ENCODE measurements at regions not wholly inside any gene's neighbourhood (a gene's known extent, or its start where the extent isn't known, plus 50 kb on each side); places are given as distances from the start of the nearest gene placed in this dataset.

GRCh38 chr18:9042766-9043481, 59.6 kb upstream of the NDUFV2 start:
- TF ChIP-seq EZH2 (IDR thresholded peaks at IDR 0.05; ENCODE audit: insufficient read depth, low read length), result no peak
- TF ChIP-seq CTCF (IDR thresholded peaks at IDR 0.05; ENCODE audit: insufficient read depth, low read depth, low read length), result no peak
- no peak overlapping the region for H3K4me3 ChIP-seq (ENCODE audit: insufficient read depth, low read depth, low read length)
- H3K36me3 ChIP-seq (ENCODE audit: insufficient read depth, low read length), result no peaks in the 10 kb centered on the region
- no peaks in the 10 kb centered on the region for H3K79me2 ChIP-seq (ENCODE audit: insufficient read depth, low read length)
- no peak for FAIRE-seq
- H3K9ac ChIP-seq (ENCODE audit: low read length), result no peak overlapping the region
- Mint-ChIP-seq H3K4me3 (ENCODE audit: unreplicated experiment) (no peak overlapping the region), H3K4me1 (ENCODE audit: low read depth, unreplicated experiment) (peaks cover 10% of the 10 kb centered on the region), H3K27ac (ENCODE audit: unreplicated experiment) (no peak overlapping the region), H3K9me3 (ENCODE audit: unreplicated experiment) (peaks cover 2% of the 10 kb centered on the region), H3K27me3 (ENCODE audit: low read depth, unreplicated experiment) (no peaks in the 10 kb centered on the region), H3K36me3 (ENCODE audit: low read depth, unreplicated experiment) (no peaks in the 10 kb centered on the region)
- no peak overlapping the region for H3K4me2 ChIP-seq (ENCODE audit: low read length)
- no peaks in the 10 kb centered on the region for H3K4me1 ChIP-seq (ENCODE audit: insufficient read depth, low read length)
- no peaks in the 10 kb centered on the region for H3K9me3 ChIP-seq (ENCODE audit: insufficient read depth, low read depth, low read length)
- H2AFZ ChIP-seq (ENCODE audit: low read depth, low read length), result no peak overlapping the region
- H3K27me3 ChIP-seq (ENCODE audit: insufficient read depth, low read length), result no peaks in the 10 kb centered on the region
- no peak overlapping the region for H3K27ac ChIP-seq (ENCODE audit: low read depth, low read length)
- no peak for DNase-seq (ENCODE audit: low read depth)
- H4K20me1 ChIP-seq (ENCODE audit: insufficient read depth, low read length), result no peaks in the 10 kb centered on the region

- DNase-seq (ENCODE audit: low read depth) (no peak), FAIRE-seq (no peak)
- Histone ChIP-seq H4K20me1 (ENCODE audit: insufficient read depth, low read length) (no peaks in the 10 kb centered on the region), H3K9me3 (ENCODE audit: insufficient read depth, low read depth, low read length) (no peaks in the 10 kb centered on the region), H3K79me2 (ENCODE audit: insufficient read depth, low read length) (no peaks in the 10 kb centered on the region), H3K9ac (ENCODE audit: low read length) (no peak overlapping the region), H3K27me3 (ENCODE audit: insufficient read depth, low read length) (no peaks in the 10 kb centered on the region), H3K36me3 (ENCODE audit: insufficient read depth, low read length) (no peaks in the 10 kb centered on the region), H3K4me1 (ENCODE audit: insufficient read depth, low read length) (no peaks in the 10 kb centered on the region), H3K4me3 (ENCODE audit: insufficient read depth, low read depth, low read length) (no peak overlapping the region), H3K27ac (ENCODE audit: low read depth, low read length) (no peak overlapping the region), H3K4me2 (ENCODE audit: low read length) (no peak overlapping the region), H2AFZ (ENCODE audit: low read depth, low read length) (no peak overlapping the region)
- H3K4me1 Mint-ChIP-seq (ENCODE audit: low read depth, unreplicated experiment), result peaks cover 3% of the 10 kb centered on the region
- peaks cover 2% of the 10 kb centered on the region for H3K9me3 Mint-ChIP-seq (ENCODE audit: unreplicated experiment)
- TF ChIP-seq CTCF (IDR thresholded peaks at IDR 0.05; ENCODE audit: insufficient read depth, low read depth, low read length), result no peak
- TF ChIP-seq EZH2 (IDR thresholded peaks at IDR 0.05; ENCODE audit: insufficient read depth, low read length), result no peak
- no peak overlapping the region for H3K4me3 Mint-ChIP-seq (ENCODE audit: unreplicated experiment)
- H3K27ac Mint-ChIP-seq (ENCODE audit: unreplicated experiment), result no peak overlapping the region
- H3K36me3 Mint-ChIP-seq (ENCODE audit: low read depth, unreplicated experiment), result no peaks in the 10 kb centered on the region
- no peaks in the 10 kb centered on the region for H3K27me3 Mint-ChIP-seq (ENCODE audit: low read depth, unreplicated experiment)
Measured at GRCh38 chr18:9043581-9043980, 58.9 kb upstream of the NDUFV2 start.

GRCh38 chr18:9047715-9048114, 54.8 kb upstream of the NDUFV2 start:
- H3K4me2 ChIP-seq (ENCODE audit: low read length), result no peak overlapping the region
- H4K20me1 ChIP-seq (ENCODE audit: insufficient read depth, low read length), result no peaks in the 10 kb centered on the region
- H3K36me3 ChIP-seq (ENCODE audit: insufficient read depth, low read length), result no peaks in the 10 kb centered on the region
- H3K79me2 ChIP-seq (ENCODE audit: insufficient read depth, low read length), result no peaks in the 10 kb centered on the region
- no peak overlapping the region for H3K4me3 ChIP-seq (ENCODE audit: insufficient read depth, low read depth, low read length)
- Mint-ChIP-seq H3K36me3 (ENCODE audit: low read depth, unreplicated experiment) (no peaks in the 10 kb centered on the region), H3K4me1 (ENCODE audit: low read depth, unreplicated experiment) (no peaks in the 10 kb centered on the region), H3K27ac (ENCODE audit: unreplicated experiment) (no peak overlapping the region), H3K4me3 (ENCODE audit: unreplicated experiment) (no peak overlapping the region), H3K27me3 (ENCODE audit: low read depth, unreplicated experiment) (no peaks in the 10 kb centered on the region), H3K9me3 (ENCODE audit: unreplicated experiment) (peaks cover 16% of the 10 kb centered on the region)
- no peak for TF ChIP-seq EZH2 (IDR thresholded peaks at IDR 0.05; ENCODE audit: insufficient read depth, low read length)
- no peak for TF ChIP-seq CTCF (IDR thresholded peaks at IDR 0.05; ENCODE audit: insufficient read depth, low read depth, low read length)
- no peaks in the 10 kb centered on the region for H3K27me3 ChIP-seq (ENCODE audit: insufficient read depth, low read length)
- FAIRE-seq (no peak), DNase-seq (ENCODE audit: low read depth) (no peak)
- no peak overlapping the region for H3K27ac ChIP-seq (ENCODE audit: low read depth, low read length)
- H2AFZ ChIP-seq (ENCODE audit: low read depth, low read length), result no peak overlapping the region
- H3K9ac ChIP-seq (ENCODE audit: low read length), result no peak overlapping the region
- H3K4me1 ChIP-seq (ENCODE audit: insufficient read depth, low read length), result no peaks in the 10 kb centered on the region
- peaks cover 7% of the 10 kb centered on the region for H3K9me3 ChIP-seq (ENCODE audit: insufficient read depth, low read depth, low read length)
